K562 (cell line): ENCODE measurements at regions not wholly inside any gene's neighbourhood (a gene's known extent, or its start where the extent isn't known, plus 50 kb on each side); places are given as distances from the start of the nearest gene placed in this dataset.

Source experiments
- ATAC-seq: fragments of 200-7000 bp; cut with Tn5 transposase; 3 replicates; pipeline ENCODE4 v1.9.1; 2020; ENCODE audit warnings: moderate library complexity
- BruUV-seq: library from RNA; stranded (reverse); fragments of 400-500 nt; replicated peaks from 2 replicates; lab custom pipeline; 2021; lab: Mats Ljungman, UMichigan
- CTCF ChIA-PET: fragments of 300-600 bp; formaldehyde crosslinking; extraction: SDS; loops from one replicate; lab custom pipeline; 2021; ENCODE audit warnings: low intra/inter-chr PET ratio; lab: Yijun Ruan, JAX
- POLR2A ChIA-PET: fragments of 300-600, 350-650 bp; sonication (Branson Sonifier 250); formaldehyde crosslinking; extraction: SDS; loops from one replicate; lab custom pipeline; 2021; ENCODE audit warnings: antibody characterized with exemption, inconsistent platforms; lab: Yijun Ruan, JAX
- DNase-seq, 4 experiments: peaks; one replicate each; pipeline versions ENCODE4 v3.0.0 to v3.0.0-alpha.2; 2011 to 2018; ENCODE audit warnings: low spot score in 3 of 4, mixed read lengths in 3 of 4; ENCODE audit errors: extremely low read depth in 1 of 4
- FAIRE-seq: peaks from 2 replicates; lab custom pipeline; 2011; peaks lifted over from hg19 to GRCh38; lab: Jason Lieb, UNC
- H2AFZ ChIP-seq: 2 replicates; pipeline ENCODE4 v1.6.0; 2011; ENCODE audit warnings: low read depth, low read length, control low read depth, inconsistent platforms
- H3K27ac ChIP-seq: fragments of 200-600 bp; 3 replicates; pipeline ENCODE4 v1.8.0; 2011; ENCODE audit warnings: low read depth, mild to moderate bottlenecking, control low read depth, inconsistent platforms, low read length, moderate library complexity, mixed read lengths; ENCODE audit errors: extremely low read depth
- H3K27me3 ChIP-seq, 2 experiments: fragments of 300-600 bp in 1 of 2; 2 replicates in 1 of 2; 3 replicates in 1 of 2; pipeline versions ENCODE4 v1.6.0 to v1.8.0; 2011; ENCODE audit warnings: inconsistent platforms in 2 of 2, low read length in 2 of 2, mild to moderate bottlenecking in 1 of 2, mixed read lengths in 1 of 2, moderate library complexity in 1 of 2; ENCODE audit not compliant: control insufficient read depth in 2 of 2, insufficient read depth in 2 of 2
- H3K36me3 ChIP-seq: fragments of 300-600 bp; 3 replicates; pipeline ENCODE4 v1.8.0; 2011; ENCODE audit warnings: mild to moderate bottlenecking, low read length, inconsistent platforms; ENCODE audit not compliant: control insufficient read depth, insufficient read depth
- H3K4me1 ChIP-seq, 2 experiments: fragments of 200-600 bp in 1 of 2; replicated peaks in 1 of 2; 2 replicates in 1 of 2; 3 replicates in 1 of 2; pipeline versions ENCODE4 v1.5.1 to v1.8.0; 2011; ENCODE audit warnings: inconsistent platforms in 2 of 2, low read length in 2 of 2, mild to moderate bottlenecking in 1 of 2, mixed read lengths in 1 of 2, moderate library complexity in 1 of 2; ENCODE audit not compliant: control insufficient read depth in 2 of 2, insufficient read depth in 2 of 2
- H3K4me2 ChIP-seq: 2 replicates; pipeline ENCODE4 v1.6.1; 2011; ENCODE audit warnings: low read length, control low read depth, inconsistent platforms, mixed read lengths; ENCODE audit not compliant: insufficient read depth
- H3K4me3 ChIP-seq: fragments of 200-600 bp; sonication (generic), shearing (Covaris generic); 2 replicates; pipeline ENCODE4 v1.5.1; 2016; ENCODE audit warnings: control low read depth, inconsistent platforms
- H3K79me2 ChIP-seq: fragments of 200-600 bp; 3 replicates; pipeline ENCODE4 v1.8.0; 2011; ENCODE audit warnings: low read length, inconsistent platforms; ENCODE audit not compliant: control insufficient read depth, insufficient read depth
- H3K9ac ChIP-seq, 2 experiments: 2 replicates each; pipeline versions ENCODE4 v1.6.0 to v1.6.1; 2011; ENCODE audit warnings: low read depth in 2 of 2, low read length in 2 of 2, control low read depth in 1 of 2, inconsistent platforms in 1 of 2, mild to moderate bottlenecking in 1 of 2, mixed read lengths in 1 of 2; ENCODE audit not compliant: insufficient read depth in 1 of 2
- H3K9me1 ChIP-seq: one replicate; pipeline ENCODE4 v1.6.0; 2011; ENCODE audit warnings: inconsistent platforms, mild to moderate bottlenecking, low read length, moderate library complexity; ENCODE audit not compliant: control insufficient read depth, insufficient read depth
- H3K9me3 ChIP-seq: replicated peaks from 2 replicates; pipeline ENCODE4 v1.5.1; 2011; ENCODE audit warnings: low read depth, low read length, inconsistent platforms; ENCODE audit not compliant: control insufficient read depth, insufficient read depth
- H4K20me1 ChIP-seq: replicated peaks from 2 replicates; pipeline ENCODE4 v1.6.1; 2011; ENCODE audit warnings: low read length, inconsistent platforms, mixed read lengths; ENCODE audit not compliant: control insufficient read depth, insufficient read depth
- BRD4 ChIP-seq: fragments of 200-600 bp; sonication (generic); IDR thresholded peaks from 2 replicates; pipeline ENCODE4 v1.6.1; 2017; ENCODE audit warnings: inconsistent platforms
- CBX2 ChIP-seq: fragments of 200-600 bp; sonication (generic); IDR thresholded peaks from one replicate; pipeline ENCODE4 v1.6.1; 2012; ENCODE audit warnings: mild to moderate bottlenecking, low read length, inconsistent platforms; ENCODE audit not compliant: insufficient read depth, poor library complexity, severe bottlenecking
- CSDE1 ChIP-seq, 2 experiments: fragments of 450-650 bp; IDR thresholded peaks; 2 replicates each; pipeline ENCODE4 v1.6.1; 2016; ENCODE audit warnings: mild to moderate bottlenecking in 1 of 2
- CUX1 ChIP-seq: fragments of 200-800 bp; sonication (Bioruptor generic); IDR thresholded peaks from 2 replicates; pipeline ENCODE4 v1.6.1; 2016; ENCODE audit warnings: missing genetic modification characterization, missing compliant biosample characterization
- E2F5 ChIP-seq: sonication (generic); formaldehyde crosslinking; IDR thresholded peaks from 2 replicates; pipeline ENCODE4 v1.8.0; 2022; ENCODE audit warnings: mild to moderate bottlenecking, missing genetic modification reagents
- FOXP1 ChIP-seq: sonication (generic); formaldehyde crosslinking; IDR thresholded peaks from 2 replicates; pipeline ENCODE4 v1.8.0; 2022; ENCODE audit warnings: mild to moderate bottlenecking, missing genetic modification reagents
- GABPB2 ChIP-seq: fragments of 250-450 bp; sonication (Bioruptor Pico); conservative IDR thresholded peaks from 2 replicates; pipeline ENCODE4 v1.5.1; 2021; ENCODE audit warnings: mild to moderate bottlenecking
- HDGF ChIP-seq: fragments of 450-650 bp; IDR thresholded peaks from 2 replicates; pipeline ENCODE4 v1.6.1; 2016
- MTA2 ChIP-seq: fragments of 450-650 bp; IDR thresholded peaks from 2 replicates; pipeline ENCODE4 v1.6.1; 2016; ENCODE audit warnings: low read depth
- NCOA6 ChIP-seq: fragments of 450-650 bp; IDR thresholded peaks from 2 replicates; pipeline ENCODE4 v1.6.1; 2017; ENCODE audit warnings: mild to moderate bottlenecking
- PHF8 ChIP-seq: fragments of 200-600 bp; sonication (generic); IDR thresholded peaks from 2 replicates; pipeline ENCODE4 v1.6.1; 2012; ENCODE audit warnings: mixed run types, mild to moderate bottlenecking, inconsistent platforms, low read length, moderate library complexity, borderline replicate concordance
- RBBP5 ChIP-seq: fragments of 200-600 bp; sonication (generic); IDR thresholded peaks from 2 replicates; pipeline ENCODE4 v1.6.1; 2012; ENCODE audit warnings: borderline replicate concordance, mild to moderate bottlenecking, low read length, control low read depth, inconsistent platforms; ENCODE audit not compliant: insufficient read depth, poor library complexity, severe bottlenecking
- RFX1 ChIP-seq: fragments of 450-650 bp; IDR thresholded peaks from 2 replicates; pipeline ENCODE4 v1.6.1; 2016; ENCODE audit warnings: mild to moderate bottlenecking, moderate library complexity
- TAF7 ChIP-seq: fragments of 450-650 bp; IDR thresholded peaks from 2 replicates; pipeline ENCODE4 v1.6.1; 2016; ENCODE audit warnings: missing genetic modification characterization, missing compliant biosample characterization
- TCF7 ChIP-seq: sonication (generic); IDR thresholded peaks from 2 replicates; pipeline ENCODE4 v1.6.1; 2016; ENCODE audit warnings: antibody characterized with exemption, borderline replicate concordance
- YBX1 ChIP-seq: fragments of 450-650 bp; IDR thresholded peaks from 2 replicates; pipeline ENCODE4 v1.7.1; 2016; ENCODE audit warnings: mild to moderate bottlenecking
- ZNF311 ChIP-seq: fragments of 250-450 bp; sonication (Bioruptor Pico); IDR thresholded peaks from 2 replicates; pipeline ENCODE4 v1.4.0; 2020; ENCODE audit warnings: mild to moderate bottlenecking, moderate library complexity
- ZNF316 ChIP-seq: fragments of 450-650 bp; IDR thresholded peaks from 2 replicates; pipeline ENCODE4 v1.6.1; 2016
- ZNF347 ChIP-seq: fragments of 450-650 bp; formaldehyde crosslinking; IDR thresholded peaks from 2 replicates; pipeline ENCODE4 v1.4.0; 2020; ENCODE audit warnings: low read depth, mild to moderate bottlenecking, moderate library complexity
- ZNF668 ChIP-seq: fragments of 250-450 bp; sonication (Bioruptor Pico); IDR thresholded peaks from 2 replicates; pipeline ENCODE4 v1.8.0; 2022; ENCODE audit warnings: mild to moderate bottlenecking, inconsistent platforms
- WGBS: fragments of 100-300 bp; shearing (Covaris generic); methylation state at CpG from one replicate; pipeline ENCODE4 v1.1.6; 2016; ENCODE audit warnings: low coverage, mixed read lengths; ENCODE audit not compliant: insufficient coverage; ENCODE audit errors: missing lambda C conversion rate; 5-methylcytosine and 5-hydroxymethylcytosine counted together
- in situ Hi-C: fragments of 300-500 bp; cut with MboI; formaldehyde crosslinking; loops from 4 replicates; pipeline ENCODE4 v1.15.0; 2018; ENCODE audit warnings: inconsistent platforms, mixed read lengths
- intact Hi-C: fragments of 100-400 bp; cut with micrococcal nuclease; formaldehyde crosslinking; loops from 2 replicates; pipeline ENCODE4 v1.14.2; 2022

- no peak for ATAC-seq
- Histone ChIP-seq H3K27me3 (no peaks in the 10 kb centered on the region), H3K9ac (no peak overlapping the region), H3K36me3 (no peaks in the 10 kb centered on the region), H3K4me1 (no peaks in the 10 kb centered on the region), H3K9me3 (no peaks in the 10 kb centered on the region), H3K79me2 (no peaks in the 10 kb centered on the region), H2AFZ (no peak overlapping the region), H3K27ac (no peak overlapping the region), H3K9me1 (no peaks in the 10 kb centered on the region), H3K4me3 (no peak overlapping the region), H4K20me1 (no peaks in the 10 kb centered on the region), H3K4me2 (no peak overlapping the region)
- TF ChIP-seq ZNF668 (no peak), ZNF316 (no peak), RBBP5 (no peak), MTA2 (no peak), NCOA6 (no peak), YBX1 (no peak), BRD4 (no peak), ZNF311 (CRISPR knock-in tag) (no peak), CSDE1 (IDR thresholded peaks at IDR 0.05) (no peak), TAF7 (tag) (no peak), HDGF (no peak), CBX2 (no peak), PHF8 (no peak), ZNF347 (CRISPR knock-in tag) (no peak), FOXP1 (CRISPR knock-in tag) (no peak), GABPB2 (no peak), E2F5 (CRISPR knock-in tag) (no peak), CUX1 (no peak), TCF7 (no peak), RFX1 (no peak)
- BruUV-seq = no TSS peak
- ChIA-PET POLR2A (no interaction called here), CTCF (no interaction called here)
- no peak for FAIRE-seq
- no peak for DNase-seq
- in situ Hi-C loops (no loop called here), intact Hi-C loops (no loop called here)
- WGBS = 0% methylated on average over 1 of the region's 1 CpG
Measured at GRCh38 chr15:95210436-95210981, 979.1 kb downstream of the MCTP2 start.
